ENCODE measurements at regions not wholly inside any gene's neighbourhood (a gene's known extent, or its start where the extent isn't known, plus 50 kb on each side); places are given as distances from the start of the nearest gene placed in this dataset.
"Not testable (repeated sequence)": the region's sequence is repeated elsewhere in the genome, so short reads cannot be mapped to it uniquely, and the experiment has no call there.

DNA sequence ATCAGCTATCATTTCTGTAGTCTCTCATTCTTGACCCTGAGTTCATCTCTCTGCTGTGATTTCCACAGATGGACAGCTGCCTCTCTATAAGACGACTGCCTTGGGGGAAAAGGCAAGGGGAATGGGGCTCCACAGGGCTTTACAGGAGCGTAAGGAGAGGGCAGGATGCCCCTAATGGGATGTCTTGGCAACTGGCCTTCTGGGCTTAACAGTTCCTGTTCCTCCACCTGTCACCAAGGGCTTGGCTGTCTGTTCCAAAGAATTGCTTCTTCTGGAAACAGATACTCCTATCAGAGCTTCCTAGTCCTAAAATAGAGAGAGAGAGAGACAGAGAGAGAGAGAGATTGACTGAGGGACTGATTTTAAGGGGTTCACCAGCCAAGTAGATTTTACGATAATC lies 181.9 kb downstream of the TMEM200A start:
- DNase-seq (ENCODE audit: low read depth in 2 of 3, low spot score in 1 of 3) = no peak

DNA sequence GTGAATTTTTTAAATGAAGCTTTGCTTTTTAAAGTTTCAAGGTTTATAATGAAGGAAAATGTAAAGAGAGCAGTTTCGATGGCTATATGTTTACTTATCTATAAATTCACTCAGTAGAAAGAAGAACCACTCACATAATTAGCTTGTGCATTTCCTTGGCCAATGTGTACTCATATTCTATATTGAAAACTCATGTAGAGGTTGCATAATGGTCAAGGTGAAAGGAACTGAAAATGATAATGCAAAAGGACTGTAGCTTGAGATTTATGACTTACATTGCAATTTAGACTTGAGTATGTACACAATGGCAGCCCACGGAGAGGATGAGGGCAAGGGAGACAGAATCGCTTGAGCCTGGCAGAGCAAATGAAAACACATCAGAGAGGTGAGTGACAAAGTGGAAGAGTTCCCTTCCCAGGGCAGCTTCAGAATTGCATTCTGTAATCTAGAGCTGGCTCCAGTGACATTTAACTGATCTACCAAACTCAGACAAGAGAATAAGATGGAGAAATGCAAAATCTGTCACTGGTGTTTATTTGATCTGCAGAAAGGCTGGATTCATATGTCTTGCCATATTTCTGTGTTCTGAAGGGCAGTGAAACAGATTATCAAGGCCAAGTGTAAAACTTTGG lies 191.8 kb downstream of the TMEM200A start:
- DNase-seq (ENCODE audit: low read depth in 2 of 3, low spot score in 1 of 3) = no peak

DNA sequence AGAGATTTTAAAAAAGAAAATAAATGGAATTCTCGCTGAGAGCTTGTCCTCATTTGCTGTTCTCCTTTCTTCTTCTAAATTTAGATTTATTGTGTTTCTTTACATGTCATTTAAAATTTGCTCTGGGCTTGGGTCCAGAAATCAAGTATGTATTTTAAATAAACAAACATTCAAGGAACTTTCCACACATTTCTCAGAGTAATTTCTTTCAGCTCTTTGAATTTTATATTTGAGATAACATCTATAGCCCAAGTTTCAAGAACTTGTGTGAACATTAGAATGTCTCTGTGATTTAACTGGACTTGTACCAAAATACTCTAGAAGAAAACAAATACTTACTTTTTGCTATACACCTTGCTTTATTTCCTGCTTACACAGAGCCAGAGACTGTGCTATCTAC lies 192.3 kb downstream of the TMEM200A start:
- no peak for DNase-seq (ENCODE audit: low read depth in 2 of 3, low spot score in 1 of 3)

- no peak for DNase-seq (ENCODE audit: low read depth in 2 of 3, low spot score in 1 of 3)
These were observed 193.3 kb downstream of the TMEM200A start for GRCh38 chr6:130559166-130559565.

GRCh38 chr6:130560231-130560630 lies 194.4 kb downstream of the TMEM200A start:
- no peak for DNase-seq (ENCODE audit: low read depth in 2 of 3, low spot score in 1 of 3)

GRCh38 chr6:130561159-130561558 lies 195.3 kb downstream of the TMEM200A start:
- DNase-seq (ENCODE audit: low read depth in 2 of 3, low spot score in 1 of 3) = not testable (repeated sequence)

DNA sequence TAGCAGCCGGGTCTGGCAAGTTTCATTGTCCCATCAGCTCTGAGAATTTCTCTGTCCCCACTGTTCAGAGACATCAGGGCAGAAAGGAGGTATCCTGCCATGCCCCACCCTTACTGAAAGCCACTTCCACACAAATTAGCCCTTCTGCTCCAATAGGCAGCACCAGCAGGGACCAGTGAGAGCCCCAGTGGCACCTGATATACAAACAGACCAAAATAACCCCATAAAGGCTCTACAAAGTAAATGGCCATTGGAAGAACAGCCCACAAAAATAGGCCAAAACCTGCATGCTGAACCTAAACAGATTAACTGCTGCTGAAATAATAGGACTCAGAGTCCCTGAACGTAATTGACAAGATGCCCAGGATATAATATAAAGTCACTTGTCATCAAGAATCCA lies 199.9 kb downstream of the TMEM200A start:
- DNase-seq (ENCODE audit: low read depth in 2 of 3, low spot score in 1 of 3) = no peak

GRCh38 chr6:130574146-130574545 lies 208.3 kb downstream of the TMEM200A start:
- no peak for DNase-seq (ENCODE audit: low read depth in 2 of 3, low spot score in 1 of 3)

GRCh38 chr6:130575557-130575956 lies 209.7 kb downstream of the TMEM200A start:
- DNase-seq (ENCODE audit: low read depth in 2 of 3, low spot score in 1 of 3) = no peak

DNA sequence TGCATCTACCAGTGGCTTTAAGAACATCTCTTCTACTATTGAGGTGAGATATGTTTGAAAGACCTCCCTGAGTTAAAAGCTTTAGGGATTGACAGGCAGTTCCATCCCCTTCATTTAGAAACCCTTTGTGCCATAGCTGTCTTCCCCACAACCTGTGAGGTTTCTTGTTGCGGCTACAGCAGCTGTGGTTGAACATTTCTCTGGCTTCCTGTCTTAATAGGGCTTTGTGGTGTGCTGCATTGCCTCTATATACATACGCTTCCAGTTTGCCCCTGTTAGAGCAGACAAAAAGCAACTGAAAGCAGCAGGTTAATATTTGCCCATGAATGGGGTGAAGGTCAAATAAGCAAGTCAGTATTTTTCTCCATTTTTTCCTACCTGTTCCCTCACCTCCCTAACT lies 210.2 kb downstream of the TMEM200A start:
- DNase-seq (ENCODE audit: low read depth in 2 of 3, low spot score in 1 of 3) = peak; percentile 18 to 27 (median 18)

GRCh38 chr6:130577178-130577919 lies 211.5 kb downstream of the TMEM200A start:
- DNase-seq (ENCODE audit: low read depth in 2 of 3, low spot score in 1 of 3) = no peak

DNA sequence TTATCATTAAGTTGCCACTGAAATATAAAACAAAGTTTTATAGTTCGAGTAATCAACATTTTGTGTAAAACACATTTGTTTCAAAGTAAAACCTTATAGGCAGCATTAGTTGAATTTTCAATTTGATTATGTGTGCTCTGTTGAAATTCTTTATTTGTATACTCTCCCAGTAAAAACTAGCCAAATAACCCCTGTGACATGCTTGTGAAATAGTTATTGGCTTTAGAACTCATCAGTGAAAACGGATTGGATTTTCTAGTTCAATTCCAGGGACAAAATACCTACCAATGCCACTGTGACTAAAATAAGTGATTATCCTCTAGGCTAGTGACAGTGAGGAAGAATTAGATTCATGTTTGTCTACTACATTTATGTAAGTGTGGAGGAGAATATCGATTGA lies 212.9 kb downstream of the TMEM200A start:
- DNase-seq (ENCODE audit: low read depth in 2 of 3, low spot score in 1 of 3) = no peak

- no peak for DNase-seq (ENCODE audit: low read depth in 2 of 3, low spot score in 1 of 3)
These were observed 217.5 kb downstream of the TMEM200A start for GRCh38 chr6:130583268-130583667.

DNA sequence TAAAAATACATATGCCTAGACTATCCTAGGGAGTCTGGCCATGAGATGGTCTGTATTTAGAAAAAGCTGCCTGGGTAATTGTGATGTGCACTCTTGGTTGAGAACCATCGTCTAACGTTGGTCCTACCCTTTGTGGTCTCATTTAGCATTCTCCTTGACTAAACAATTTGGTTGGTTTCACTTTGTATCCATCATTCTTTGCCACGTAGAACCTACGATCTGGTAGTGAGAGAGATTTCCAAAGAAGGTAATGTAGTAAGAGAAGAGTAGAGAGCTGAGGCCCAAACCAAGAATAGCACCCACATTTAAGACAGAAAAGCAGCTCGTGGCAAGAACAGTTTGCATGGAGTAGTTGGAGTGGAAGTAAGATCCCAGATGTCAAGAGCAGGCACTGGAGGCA lies 219.8 kb downstream of the TMEM200A start:
- no peak for DNase-seq (ENCODE audit: low read depth in 2 of 3, low spot score in 1 of 3)

- no peak for DNase-seq (ENCODE audit: low read depth in 2 of 3, low spot score in 1 of 3)
These were observed 222.1 kb downstream of the TMEM200A start for GRCh38 chr6:130587778-130588520.

GRCh38 chr6:130593200-130593599 lies 227.4 kb downstream of the TMEM200A start:
- DNase-seq (ENCODE audit: low read depth in 2 of 3, low spot score in 1 of 3) = no peak

GRCh38 chr6:130593948-130594347 lies 228.1 kb downstream of the TMEM200A start:
- DNase-seq (ENCODE audit: low read depth in 2 of 3, low spot score in 1 of 3) = no peak

- no peak for DNase-seq (ENCODE audit: low read depth in 2 of 3, low spot score in 1 of 3)
These were observed 228.9 kb upstream of the SMLR1 start for GRCh38 chr6:130598021-130598989.

DNA sequence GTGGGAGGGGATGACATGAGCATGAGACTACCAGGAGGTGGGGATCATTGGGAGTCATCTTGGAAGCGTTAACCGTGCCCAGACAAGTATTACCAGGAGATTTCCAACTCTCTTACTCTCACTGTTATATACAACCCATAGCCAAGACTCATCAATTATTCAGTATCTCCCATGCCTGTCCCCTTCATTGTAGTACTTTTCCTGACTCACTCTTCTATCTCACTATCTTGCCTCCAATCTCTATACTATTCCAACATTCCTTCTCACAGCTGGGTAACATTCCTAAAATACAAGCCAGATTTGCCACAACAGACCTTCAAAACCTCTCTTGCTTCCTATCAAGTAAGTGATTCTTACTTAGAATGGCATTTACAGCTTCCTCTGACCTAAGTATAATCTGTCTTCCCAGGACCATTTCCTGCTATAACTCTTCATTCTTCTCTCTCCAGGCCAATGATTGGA lies 226.3 kb upstream of the SMLR1 start:
- no peak for DNase-seq (ENCODE audit: low read depth in 2 of 3, low spot score in 1 of 3)

GRCh38 chr6:130602151-130602770 lies 224.9 kb upstream of the SMLR1 start:
- peak in 1 of 3 donors; percentile 14 for DNase-seq (ENCODE audit: low read depth in 2 of 3, low spot score in 1 of 3)

All from stimulated activated CD4-positive, alpha-beta T cell treated with anti-CD3 and anti-CD28 coated beads, Interleukin-12 subunit alpha, Interleukin-12 subunit beta, amount 100 ng/mL, for 48 hours (primary cell).